OCI-LY3 (cell line): ENCODE measurements at regions not wholly inside any gene's neighbourhood (a gene's known extent, or its start where the extent isn't known, plus 50 kb on each side); places are given as distances from the start of the nearest gene placed in this dataset.
A peak's percentile ranks its signal among the peaks of the same experiment; 100 is the strongest.

Experiments used
- H2AFZ ChIP-seq: fragments of 200-600, 300-600 bp; shearing (Covaris generic); 2 replicates; pipeline ENCODE4 v1.6.0; 2014; ENCODE audit warnings: antibody characterized with exemption, low read depth, low read length
- H3K27ac ChIP-seq: fragments of 200-600, 300-600 bp; sonication (generic); 2 replicates; pipeline ENCODE4 v1.5.1; 2014; ENCODE audit warnings: mild to moderate bottlenecking, low read length, moderate library complexity, mixed read lengths
- H3K27me3 ChIP-seq: fragments of 200-600, 300-600 bp; sonication (generic); 2 replicates; pipeline ENCODE4 v1.6.1; 2014; ENCODE audit warnings: low read depth, low read length, mixed read lengths
- H3K36me3 ChIP-seq: fragments of 200-600, 300-600 bp; sonication (generic); replicated peaks from 2 replicates; pipeline ENCODE3; 2014; ENCODE audit warnings: low read depth, low read length, mixed read lengths
- H3K4me1 ChIP-seq: fragments of 300-600, 200-600 bp; sonication (generic); 2 replicates; pipeline ENCODE4 v1.6.1; 2014; ENCODE audit warnings: low read length, mixed read lengths
- H3K4me2 ChIP-seq: fragments of 200-600, 300-600 bp; sonication (generic); 2 replicates; pipeline ENCODE4 v1.6.1; 2014; ENCODE audit warnings: low read length, mixed read lengths
- H3K4me3 ChIP-seq: fragments of 300-600, 200-600 bp; sonication (generic); 2 replicates; pipeline ENCODE4 v1.5.1; 2014; ENCODE audit warnings: antibody characterized with exemption, mild to moderate bottlenecking, low read length, moderate library complexity
- H3K79me2 ChIP-seq: fragments of 300-600, 200-600 bp; shearing (Covaris generic); 2 replicates; pipeline ENCODE4 v1.6.1; 2014; ENCODE audit warnings: mild to moderate bottlenecking, low read length, mixed read lengths
- H3K9ac ChIP-seq: fragments of 300-600, 200-600 bp; shearing (Covaris generic); 2 replicates; pipeline ENCODE4 v1.6.0; 2014; ENCODE audit warnings: mild to moderate bottlenecking, low read length, moderate library complexity
- H3K9me3 ChIP-seq: fragments of 200-600, 300-600 bp; shearing (Covaris generic); 2 replicates; pipeline ENCODE4 v1.6.1; 2014; ENCODE audit warnings: low read length, mixed read lengths; ENCODE audit not compliant: insufficient read depth
- H4K20me1 ChIP-seq: fragments of 200-600, 300-600 bp; sonication (generic); 2 replicates; pipeline ENCODE4 v1.6.1; 2016; ENCODE audit warnings: low read length, mixed read lengths; ENCODE audit not compliant: insufficient read depth
- EZH2phosphoT487 ChIP-seq: fragments of 200-600 bp; shearing (Covaris generic); IDR thresholded peaks from 2 replicates; pipeline ENCODE4 v1.6.1; 2018; ENCODE audit warnings: antibody characterized with exemption, mixed run types, low read depth
- TF ChIP-seq, protein P1 (sequence below): fragments of 200-600, 300-600 bp; sonication (generic); IDR thresholded peaks from 2 replicates; pipeline ENCODE4 v1.5.1; 2014; ENCODE audit warnings: antibody characterized with exemption, low read length, low read depth

- Histone ChIP-seq H3K9me3 (peaks cover 5% of the 10 kb centered on the region; the same call in 1 of the 2 replicates), H3K27me3 (no peaks in the 10 kb centered on the region), H3K4me1 (no peaks in the 10 kb centered on the region), H3K4me3 (no peak overlapping the region), H3K9ac (no peak overlapping the region), H2AFZ (no peak overlapping the region), H4K20me1 (no peaks in the 10 kb centered on the region), H3K4me2 (no peak overlapping the region), H3K36me3 (no peaks in the 10 kb centered on the region), H3K79me2 (no peaks in the 10 kb centered on the region), H3K27ac (no peak overlapping the region)
- no peak for TF ChIP-seq EZH2phosphoT487
- TF ChIP-seq, protein P1, sequence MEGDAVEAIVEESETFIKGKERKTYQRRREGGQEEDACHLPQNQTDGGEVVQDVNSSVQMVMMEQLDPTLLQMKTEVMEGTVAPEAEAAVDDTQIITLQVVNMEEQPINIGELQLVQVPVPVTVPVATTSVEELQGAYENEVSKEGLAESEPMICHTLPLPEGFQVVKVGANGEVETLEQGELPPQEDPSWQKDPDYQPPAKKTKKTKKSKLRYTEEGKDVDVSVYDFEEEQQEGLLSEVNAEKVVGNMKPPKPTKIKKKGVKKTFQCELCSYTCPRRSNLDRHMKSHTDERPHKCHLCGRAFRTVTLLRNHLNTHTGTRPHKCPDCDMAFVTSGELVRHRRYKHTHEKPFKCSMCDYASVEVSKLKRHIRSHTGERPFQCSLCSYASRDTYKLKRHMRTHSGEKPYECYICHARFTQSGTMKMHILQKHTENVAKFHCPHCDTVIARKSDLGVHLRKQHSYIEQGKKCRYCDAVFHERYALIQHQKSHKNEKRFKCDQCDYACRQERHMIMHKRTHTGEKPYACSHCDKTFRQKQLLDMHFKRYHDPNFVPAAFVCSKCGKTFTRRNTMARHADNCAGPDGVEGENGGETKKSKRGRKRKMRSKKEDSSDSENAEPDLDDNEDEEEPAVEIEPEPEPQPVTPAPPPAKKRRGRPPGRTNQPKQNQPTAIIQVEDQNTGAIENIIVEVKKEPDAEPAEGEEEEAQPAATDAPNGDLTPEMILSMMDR = no peak
Observed at GRCh38 chr1:29380532-29380931, 144.2 kb downstream of the PTPRU start.

DNA sequence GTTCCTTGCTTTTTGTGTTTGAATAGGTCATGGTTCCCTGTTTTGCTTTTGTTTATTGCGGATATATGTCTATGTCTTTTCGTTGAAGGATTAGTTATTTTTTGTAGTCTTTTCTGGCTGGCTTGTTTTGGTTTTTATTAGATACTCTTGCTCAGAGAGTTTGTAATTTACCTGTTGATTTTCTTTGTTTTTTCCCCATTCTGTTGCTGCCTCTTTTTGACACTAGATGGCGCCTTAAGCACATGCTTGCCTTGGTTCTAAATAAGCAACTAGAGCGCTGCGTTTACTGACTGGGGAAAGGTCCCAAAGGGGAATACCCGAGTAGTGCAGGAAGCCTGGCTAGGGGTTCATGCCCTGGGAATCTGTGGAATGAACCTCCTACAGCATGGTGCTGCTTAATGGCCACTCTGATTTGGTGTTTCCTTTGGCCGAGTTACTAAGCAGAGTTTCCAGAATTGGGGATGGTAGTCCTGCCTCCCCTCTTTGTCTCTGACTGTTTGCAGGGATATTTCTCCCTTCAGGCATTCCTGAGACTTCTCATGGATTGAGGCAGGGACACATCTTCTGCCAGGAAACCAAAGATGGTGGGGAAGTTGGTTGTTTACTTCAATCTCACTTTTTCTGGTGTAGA, 143.2 kb downstream of the PTPRU start:
- H2AFZ ChIP-seq = no peak overlapping the region
- H3K4me3 ChIP-seq = no peak overlapping the region
- H3K9ac ChIP-seq = no peak overlapping the region
- H4K20me1 ChIP-seq = no peaks in the 10 kb centered on the region
- peaks cover 5% of the 10 kb centered on the region; the same call in 1 of the 2 replicates for H3K9me3 ChIP-seq
- H3K27me3 ChIP-seq = no peaks in the 10 kb centered on the region
- no peaks in the 10 kb centered on the region for H3K4me1 ChIP-seq
- no peaks in the 10 kb centered on the region for H3K79me2 ChIP-seq
- TF ChIP-seq, protein P1 = peak; percentile 61
- no peak for TF ChIP-seq EZH2phosphoT487
- H3K4me2 ChIP-seq = no peak overlapping the region
- no peak overlapping the region for H3K27ac ChIP-seq
- H3K36me3 ChIP-seq = no peaks in the 10 kb centered on the region
